Esophagus (tissue), 2 donors: ENCODE measurements at regions not wholly inside any gene's neighbourhood (a gene's known extent, or its start where the extent isn't known, plus 50 kb on each side); places are given as distances from the start of the nearest gene placed in this dataset.

Experiments
- H3K27ac ChIP-seq, 2 donors: one replicate each; pipeline ENCODE4 v1.5.1; 2013; ENCODE audit warnings: low read depth in 2 of 2, mild to moderate bottlenecking in 2 of 2, inconsistent platforms in 1 of 2, low read length in 1 of 2, moderate library complexity in 1 of 2
- H3K27me3 ChIP-seq, 2 donors: one replicate each; pipeline ENCODE4 v1.6.1; 2013; ENCODE audit warnings: low read length in 2 of 2, control low read depth in 1 of 2, mild to moderate bottlenecking in 1 of 2; ENCODE audit not compliant: insufficient read depth in 2 of 2, control insufficient read depth in 1 of 2
- H3K36me3 ChIP-seq, 2 donors: one replicate each; pipeline ENCODE4 v1.6.1; 2013; ENCODE audit warnings: low read length in 1 of 2; ENCODE audit not compliant: control insufficient read depth in 2 of 2, insufficient read depth in 2 of 2
- H3K4me1 ChIP-seq, 2 donors: one replicate each; pipeline ENCODE4 v1.6.1; 2013; ENCODE audit warnings: low read length in 1 of 2; ENCODE audit not compliant: control insufficient read depth in 2 of 2, insufficient read depth in 2 of 2
- H3K4me3 ChIP-seq, 2 donors: one replicate each; pipeline ENCODE4 v1.5.1; 2013; ENCODE audit warnings: low read length in 2 of 2, mild to moderate bottlenecking in 2 of 2, low read depth in 1 of 2, moderate library complexity in 1 of 2
- H3K9me3 ChIP-seq, 2 donors: one replicate each; pipeline ENCODE4 v1.6.1; 2013; ENCODE audit warnings: mild to moderate bottlenecking in 2 of 2, low read depth in 1 of 2, low read length in 1 of 2, moderate library complexity in 1 of 2; ENCODE audit not compliant: control insufficient read depth in 2 of 2, insufficient read depth in 1 of 2
- WGBS, 2 donors: extraction: QIAGEN DNeasy Blood & Tissue Kit; methylation state at CpG; one replicate each; pipeline ENCODE4 v1.1.7; 2013; 5-methylcytosine and 5-hydroxymethylcytosine counted together
- donor health status: healthy with polysubstance abuse.
- donor health status: Bipolar disorder and iron deficiency.

DNA sequence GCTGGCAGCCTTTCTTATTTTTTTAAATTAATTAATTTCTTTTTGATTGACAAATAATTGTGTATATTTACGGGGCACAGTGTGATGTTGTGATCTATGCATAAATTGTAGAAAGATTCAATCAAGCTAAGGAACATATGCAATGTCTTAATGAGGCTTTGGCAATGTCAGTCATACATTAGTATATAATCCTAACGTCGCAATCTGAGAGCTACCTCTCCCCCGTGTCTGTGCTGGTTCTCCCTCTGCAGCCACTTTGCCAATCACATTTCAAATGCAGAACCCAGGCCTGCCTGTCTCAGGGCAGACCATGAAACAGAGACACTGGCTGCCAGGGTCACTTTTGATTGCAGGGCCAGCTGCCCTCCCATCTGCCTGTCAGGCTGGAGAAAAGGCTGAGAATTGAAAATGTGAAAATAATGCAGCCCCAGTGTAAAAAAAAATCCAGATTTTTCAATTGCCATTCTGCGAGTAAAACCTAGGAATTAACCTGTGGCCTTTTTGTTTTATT, 56.3 kb downstream of the SLC24A2 start:
- no peaks in the 10 kb centered on the region for H3K4me1 ChIP-seq
- no peak overlapping the region for H3K27ac ChIP-seq
- WGBS, 2 donors, result 68 to 70% methylated on average over 5 of the region's 5 CpGs
- no peaks in the 10 kb centered on the region for H3K36me3 ChIP-seq
- H3K27me3 ChIP-seq, result no peaks in the 10 kb centered on the region
- H3K9me3 ChIP-seq, result no peaks in the 10 kb centered on the region
- H3K4me3 ChIP-seq, result no peak overlapping the region

DNA sequence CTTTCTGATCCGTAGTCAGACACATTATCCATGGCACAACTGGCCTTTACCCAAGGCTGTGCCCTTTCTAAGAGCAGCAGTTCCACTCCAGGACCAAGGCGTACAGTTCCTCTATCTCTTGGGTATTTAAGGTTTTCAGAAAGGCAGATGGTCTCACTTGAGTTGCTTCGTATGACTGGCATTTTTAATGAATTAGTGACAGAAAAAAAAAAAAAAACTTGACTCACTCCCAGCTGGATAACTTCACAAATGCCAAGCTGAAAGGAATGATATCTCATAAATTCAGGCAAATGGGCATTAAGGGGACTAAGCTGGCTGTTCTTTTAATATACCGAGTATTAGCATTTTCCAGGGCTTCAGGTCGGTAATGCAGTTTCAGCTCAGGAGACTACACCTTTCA, 60.7 kb downstream of the SLC24A2 start:
- H3K9me3 ChIP-seq, result no peaks in the 10 kb centered on the region
- 74 to 75% methylated on average over 5 of the region's 5 CpGs for WGBS, 2 donors
- no peaks in the 10 kb centered on the region for H3K27me3 ChIP-seq
- H3K36me3 ChIP-seq, result no peaks in the 10 kb centered on the region
- no peaks in the 10 kb centered on the region for H3K4me1 ChIP-seq
- no peak overlapping the region for H3K4me3 ChIP-seq
- no peak overlapping the region for H3K27ac ChIP-seq

DNA sequence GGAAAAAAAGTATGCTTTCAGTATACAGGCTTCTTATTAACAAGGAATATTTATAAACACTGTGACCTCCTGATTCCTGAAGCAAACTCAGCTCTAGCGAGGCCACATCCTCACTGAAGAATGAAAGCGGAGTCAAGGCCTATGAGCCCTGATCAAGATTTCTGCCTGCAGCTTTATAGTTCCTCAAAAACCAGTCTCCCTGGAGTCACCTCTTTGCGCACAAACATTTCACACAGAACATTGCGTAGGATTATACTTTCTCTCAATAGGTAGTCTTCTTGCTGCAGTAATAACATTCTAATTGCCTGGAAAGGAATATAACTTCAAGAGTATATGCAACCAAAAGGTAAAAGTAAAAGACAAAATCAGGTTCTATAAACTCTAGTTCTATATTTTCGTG, 62.9 kb downstream of the SLC24A2 start:
- Histone ChIP-seq H3K4me1 (no peaks in the 10 kb centered on the region), H3K9me3 (no peaks in the 10 kb centered on the region), H3K36me3 (no peaks in the 10 kb centered on the region), H3K27me3 (no peaks in the 10 kb centered on the region), H3K27ac (no peak overlapping the region), H3K4me3 (no peak overlapping the region)
- 85 to 86% methylated on average over 5 of the region's 5 CpGs for WGBS, 2 donors

DNA sequence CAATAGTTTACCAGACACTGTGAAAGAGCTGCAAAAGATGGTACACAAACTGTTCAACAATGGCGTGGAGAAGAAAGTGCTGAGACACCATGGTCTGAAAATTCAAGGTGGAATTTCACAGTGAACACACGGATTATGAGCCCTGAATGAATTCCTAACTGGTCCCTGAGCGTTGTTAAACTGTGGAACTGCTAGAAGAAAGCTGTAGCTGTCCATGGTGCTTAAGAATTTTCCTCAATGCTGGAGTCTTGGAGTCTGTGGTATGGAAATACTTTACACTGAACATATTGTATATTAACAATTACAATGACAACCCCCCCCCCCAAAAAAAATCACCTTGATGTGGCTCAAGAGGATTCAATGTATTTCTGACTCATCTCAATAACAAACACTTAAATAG, 68.5 kb downstream of the SLC24A2 start:
- no peak overlapping the region for H3K4me3 ChIP-seq
- no peak overlapping the region for H3K27ac ChIP-seq
- 12 to 17% methylated on average over 3 of the region's 3 CpGs for WGBS, 2 donors
- H3K27me3 ChIP-seq, result no peaks in the 10 kb centered on the region
- H3K9me3 ChIP-seq, result no peaks in the 10 kb centered on the region
- H3K36me3 ChIP-seq, result no peaks in the 10 kb centered on the region
- H3K4me1 ChIP-seq, result no peaks in the 10 kb centered on the region

DNA sequence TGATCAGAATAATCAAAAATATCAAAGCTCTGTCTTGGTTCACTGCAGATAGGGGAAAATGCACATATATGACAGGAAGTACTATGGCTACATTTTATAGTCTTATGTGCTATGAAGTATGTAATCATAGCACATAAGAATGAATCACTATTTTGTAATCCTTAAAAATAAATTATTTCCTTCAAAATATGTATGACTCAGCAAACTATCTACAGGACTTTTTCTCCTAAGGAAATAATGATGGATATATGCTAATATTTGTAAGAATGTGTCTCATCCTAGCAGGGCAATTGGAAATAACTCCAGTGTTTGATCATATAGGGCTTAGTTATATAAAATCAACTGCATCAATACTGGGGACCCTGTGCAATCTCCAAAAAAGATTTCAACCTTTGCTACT, 85.1 kb downstream of the SLC24A2 start:
- Histone ChIP-seq H3K27me3 (no peaks in the 10 kb centered on the region), H3K4me1 (no peaks in the 10 kb centered on the region), H3K9me3 (no peaks in the 10 kb centered on the region), H3K36me3 (no peaks in the 10 kb centered on the region), H3K27ac (no peak overlapping the region), H3K4me3 (no peak overlapping the region)

DNA sequence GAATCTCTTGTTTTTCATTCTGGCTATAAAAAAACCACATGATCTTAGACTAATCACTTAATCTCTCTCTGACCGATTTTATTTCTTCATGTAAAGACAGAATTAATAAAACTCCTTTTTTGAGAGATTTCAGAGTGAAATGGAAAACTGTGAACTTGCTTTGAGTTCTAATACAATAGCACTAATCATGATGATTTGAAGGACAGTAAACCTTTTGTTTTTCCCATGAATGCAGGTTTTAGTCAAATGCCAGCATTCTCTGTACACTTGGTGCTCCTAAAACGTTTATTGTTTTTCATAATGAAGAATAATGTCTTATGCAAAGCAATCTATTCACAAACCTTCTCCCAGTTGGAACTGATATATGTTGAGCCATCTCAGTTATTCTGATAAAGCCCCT, 86.8 kb downstream of the SLC24A2 start:
- Histone ChIP-seq H3K27ac (no peak overlapping the region), H3K36me3 (no peaks in the 10 kb centered on the region), H3K27me3 (no peaks in the 10 kb centered on the region), H3K4me1 (no peaks in the 10 kb centered on the region), H3K4me3 (no peak overlapping the region), H3K9me3 (no peaks in the 10 kb centered on the region)
- 49 to 53% methylated on average over 2 of the region's 2 CpGs for WGBS, 2 donors

DNA sequence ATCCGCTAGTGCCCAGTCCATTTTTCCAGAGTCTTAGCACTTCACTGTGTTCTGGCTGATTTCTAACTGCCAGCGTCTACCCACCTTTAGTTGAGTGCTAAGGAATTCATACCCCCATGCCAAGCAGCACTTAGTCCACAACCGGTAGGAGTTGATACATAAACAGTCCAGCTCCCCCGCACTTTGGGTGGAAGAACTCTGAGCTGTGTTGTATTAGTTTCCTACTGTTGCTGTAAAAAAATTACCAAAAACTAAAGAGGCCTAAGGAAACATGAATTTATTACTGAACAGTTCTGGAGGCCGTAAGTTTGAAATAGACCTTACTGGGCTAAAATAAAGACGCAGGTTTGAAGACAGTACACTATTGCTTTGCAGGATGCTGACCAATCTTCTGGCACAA, 87.6 kb downstream of the SLC24A2 start:
- Histone ChIP-seq H3K9me3 (no peaks in the 10 kb centered on the region), H3K36me3 (no peaks in the 10 kb centered on the region), H3K4me1 (no peaks in the 10 kb centered on the region), H3K27me3 (no peaks in the 10 kb centered on the region), H3K4me3 (no peak overlapping the region), H3K27ac (no peak overlapping the region)
- 89 to 90% methylated on average over 6 of the region's 6 CpGs for WGBS, 2 donors

DNA sequence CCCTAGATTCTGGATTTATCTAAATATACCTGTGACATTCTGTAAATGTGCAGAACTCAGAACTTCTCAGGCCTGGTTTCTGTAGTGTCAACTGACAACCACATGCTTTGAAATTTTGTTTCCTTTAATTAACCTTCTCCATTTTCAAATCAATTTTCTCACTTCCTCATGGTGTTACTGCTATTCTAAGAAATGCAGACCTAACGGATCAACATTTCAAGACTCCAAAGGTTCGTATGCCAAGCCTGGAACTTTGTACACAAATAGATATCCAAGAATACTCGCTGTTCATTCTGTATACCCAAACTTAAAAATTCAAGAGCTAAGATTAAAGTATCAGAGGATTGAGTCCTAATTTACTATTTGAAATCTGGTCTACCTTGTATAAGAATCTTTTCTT, 88.1 kb downstream of the SLC24A2 start:
- H3K27me3 ChIP-seq, result no peaks in the 10 kb centered on the region
- 63 to 66% methylated on average over 3 of the region's 3 CpGs for WGBS, 2 donors
- no peaks in the 10 kb centered on the region for H3K36me3 ChIP-seq
- H3K4me1 ChIP-seq, result no peaks in the 10 kb centered on the region
- H3K27ac ChIP-seq, result no peak overlapping the region
- H3K9me3 ChIP-seq, result no peaks in the 10 kb centered on the region
- no peak overlapping the region for H3K4me3 ChIP-seq

DNA sequence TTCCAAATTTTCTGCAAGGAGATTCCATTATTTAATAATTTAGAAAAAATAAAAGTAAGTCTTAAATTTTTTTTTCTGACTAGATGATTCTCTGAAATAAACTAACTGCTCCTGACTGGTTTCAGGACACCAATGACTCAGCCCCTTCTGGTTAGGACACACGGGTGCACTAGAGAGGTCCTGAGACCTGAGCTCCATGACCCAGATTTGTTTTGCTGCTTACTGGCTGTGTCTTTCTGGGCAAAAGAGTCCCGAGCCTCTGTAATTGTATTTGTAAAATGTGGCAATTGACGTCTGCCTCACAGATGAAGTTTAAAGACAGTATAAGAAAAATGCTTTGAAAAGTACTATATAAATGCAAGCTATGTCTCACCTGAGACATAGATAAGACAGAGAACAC, 89.1 kb downstream of the SLC24A2 start:
- Histone ChIP-seq H3K36me3 (no peaks in the 10 kb centered on the region), H3K4me1 (no peaks in the 10 kb centered on the region), H3K4me3 (no peak overlapping the region), H3K27ac (no peak overlapping the region), H3K27me3 (no peaks in the 10 kb centered on the region), H3K9me3 (no peaks in the 10 kb centered on the region)
- 30% methylated on average over 3 of the region's 3 CpGs for WGBS, 2 donors

DNA sequence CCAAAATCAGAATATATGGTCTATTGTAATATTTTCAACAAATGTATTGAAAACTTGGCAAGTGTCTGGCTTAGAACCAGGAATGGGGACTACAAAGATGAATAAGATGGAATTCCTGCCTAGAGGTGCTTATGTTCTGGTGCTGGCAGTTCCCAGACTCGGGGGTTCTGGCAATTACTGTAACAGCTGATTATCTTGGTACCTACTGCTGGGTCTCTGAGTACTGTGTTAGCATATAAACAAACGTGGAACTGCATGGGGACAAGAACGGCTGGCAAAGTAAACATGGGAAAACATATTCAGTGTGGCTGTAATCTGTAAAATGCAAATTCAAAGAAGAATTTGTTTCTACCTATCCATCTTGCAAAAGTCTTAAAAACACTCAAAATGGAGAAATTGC, 89.9 kb downstream of the SLC24A2 start:
- no peaks in the 10 kb centered on the region for H3K36me3 ChIP-seq
- no peak overlapping the region for H3K4me3 ChIP-seq
- no peaks in the 10 kb centered on the region for H3K9me3 ChIP-seq
- 19 to 21% methylated on average over 3 of the region's 3 CpGs for WGBS, 2 donors
- H3K27me3 ChIP-seq, result no peaks in the 10 kb centered on the region
- H3K4me1 ChIP-seq, result no peaks in the 10 kb centered on the region
- no peak overlapping the region for H3K27ac ChIP-seq
